Liver (tissue), 7 donors: ENCODE measurements at regions not wholly inside any gene's neighbourhood (a gene's known extent, or its start where the extent isn't known, plus 50 kb on each side); places are given as distances from the start of the nearest gene placed in this dataset.

ENCODE experiments used
- DNase-seq: peaks from one replicate; pipeline ENCODE4 v3.0.0-alpha.2; 2017; ENCODE audit warnings: low spot score
- H3K27ac ChIP-seq, 2 donors: one replicate each; pipeline ENCODE4 v1.7.0; 2013; ENCODE audit warnings: inconsistent platforms in 2 of 2, low read length in 2 of 2, control low read depth in 1 of 2, low read depth in 1 of 2, mild to moderate bottlenecking in 1 of 2
- H3K27me3 ChIP-seq, 4 donors: one replicate each; pipeline versions ENCODE4 v1.6.1 to v1.7.0; 2013; ENCODE audit warnings: low read length in 3 of 4, inconsistent platforms in 1 of 4, mild to moderate bottlenecking in 1 of 4, moderate library complexity in 1 of 4; ENCODE audit not compliant: control insufficient read depth in 4 of 4, insufficient read depth in 4 of 4
- H3K36me3 ChIP-seq, 4 donors: one replicate each; pipeline versions ENCODE4 v1.6.1 to v1.7.0; 2013; ENCODE audit warnings: low read length in 3 of 4, mild to moderate bottlenecking in 3 of 4, low read depth in 1 of 4, moderate library complexity in 1 of 4; ENCODE audit not compliant: control insufficient read depth in 4 of 4, insufficient read depth in 3 of 4
- H3K4me1 ChIP-seq, 4 donors: one replicate each; pipeline versions ENCODE4 v1.6.1 to v1.7.0; 2013; ENCODE audit warnings: low read length in 3 of 4, mild to moderate bottlenecking in 3 of 4, moderate library complexity in 1 of 4; ENCODE audit not compliant: control insufficient read depth in 4 of 4, insufficient read depth in 4 of 4
- H3K4me3 ChIP-seq, 3 donors: one replicate each; pipeline versions ENCODE4 v1.6.1 to v1.7.0; 2013; ENCODE audit warnings: low read length in 3 of 3, control low read depth in 1 of 3, low read depth in 1 of 3, mild to moderate bottlenecking in 1 of 3
- H3K9ac ChIP-seq, 2 donors: one replicate each; pipeline ENCODE4 v1.7.0; 2013; ENCODE audit warnings: low read length in 2 of 2, mild to moderate bottlenecking in 2 of 2, moderate library complexity in 2 of 2, control low read depth in 1 of 2, low read depth in 1 of 2
- H3K9me3 ChIP-seq, 4 donors: one replicate each; pipeline versions ENCODE4 v1.6.1 to v1.7.0; 2013; ENCODE audit warnings: low read length in 3 of 4; ENCODE audit not compliant: control insufficient read depth in 4 of 4
- EGR1 ChIP-seq, 2 donors: IDR thresholded peaks; 2 replicates each; pipeline ENCODE4 v1.6.1; 2016 to 2018; ENCODE audit warnings: antibody characterized with exemption in 2 of 2, low read depth in 2 of 2
- FOXA1 ChIP-seq: IDR thresholded peaks from 2 replicates; pipeline ENCODE4 v1.6.1; 2016; ENCODE audit warnings: antibody characterized with exemption
- FOXA2 ChIP-seq: IDR thresholded peaks from 2 replicates; pipeline ENCODE4 v1.6.1; 2016; ENCODE audit warnings: antibody characterized with exemption
- GABPA ChIP-seq, 2 donors: IDR thresholded peaks in 1 of 2; conservative IDR thresholded peaks in 1 of 2; 2 replicates each; pipeline ENCODE4 v1.6.1; 2016; ENCODE audit warnings: antibody characterized with exemption in 2 of 2, mild to moderate bottlenecking in 1 of 2, moderate library complexity in 1 of 2
- HNF4A ChIP-seq, 2 donors: conservative IDR thresholded peaks; 2 replicates each; pipeline ENCODE4 v1.6.1; 2016; ENCODE audit warnings: antibody characterized with exemption in 2 of 2, mild to moderate bottlenecking in 2 of 2
- HNF4G ChIP-seq: IDR thresholded peaks from 2 replicates; pipeline ENCODE4 v1.6.1; 2016; ENCODE audit warnings: antibody characterized with exemption
- NR2F2 ChIP-seq: IDR thresholded peaks from 2 replicates; pipeline ENCODE4 v1.6.1; 2016; ENCODE audit warnings: antibody characterized with exemption
- RXRA ChIP-seq, 2 donors: IDR thresholded peaks; 2 replicates each; pipeline ENCODE4 v1.6.1; 2017 to 2018; ENCODE audit warnings: antibody characterized with exemption in 2 of 2, mild to moderate bottlenecking in 1 of 2
- YY1 ChIP-seq: IDR thresholded peaks from 2 replicates; pipeline ENCODE4 v1.6.1; 2016; ENCODE audit warnings: antibody characterized with exemption, mild to moderate bottlenecking
- ZBTB33 ChIP-seq: IDR thresholded peaks from 2 replicates; pipeline ENCODE4 v1.6.1; 2016; ENCODE audit warnings: antibody characterized with exemption
- WGBS: extraction: QIAGEN DNeasy Blood & Tissue Kit; methylation state at CpG from one replicate; pipeline ENCODE4 v1.1.7; 2013; 5-methylcytosine and 5-hydroxymethylcytosine counted together
- TF ChIP-seq, protein P1 (sequence below): IDR thresholded peaks from 2 replicates; pipeline ENCODE4 v1.6.1; 2016; ENCODE audit warnings: antibody characterized with exemption
- TF ChIP-seq, protein P2 (sequence below): IDR thresholded peaks from 2 replicates; pipeline ENCODE4 v1.6.1; 2016; ENCODE audit warnings: antibody characterized with exemption, mild to moderate bottlenecking
- donor health status: healthy.
- donor health status: healthy.
- donor health status: healthy.
- donor health status: healthy.

DNA sequence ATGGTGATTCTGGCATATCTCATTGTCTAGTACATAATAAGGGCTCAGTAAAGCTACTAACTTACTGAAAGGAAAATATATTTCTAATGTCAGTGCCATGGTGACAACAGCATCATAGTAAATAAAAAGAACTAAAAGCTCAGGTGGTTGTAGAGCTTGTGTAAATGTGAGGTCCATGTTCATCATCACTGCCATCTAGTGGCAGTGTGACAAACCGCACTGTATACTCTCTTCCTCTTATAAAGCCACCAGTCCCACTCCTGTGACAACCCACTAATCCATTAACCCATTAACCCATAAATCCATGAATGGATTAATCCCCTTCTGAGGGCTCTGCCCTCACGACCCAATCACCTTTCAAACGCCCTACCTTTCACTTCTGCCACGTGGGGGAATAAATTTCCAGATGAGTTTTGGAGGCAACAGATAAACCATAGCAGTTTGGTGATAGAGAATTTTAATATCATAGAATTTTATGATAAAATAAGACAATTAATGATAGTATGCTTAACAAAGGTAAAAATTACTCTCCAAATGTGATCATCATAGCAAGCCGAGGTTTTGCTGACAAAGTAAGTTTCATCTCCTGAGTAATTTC, 160.4 kb upstream of the SGCG start (continued):
- no peak for TF ChIP-seq GABPA (IDR thresholded peaks at IDR 0.05 in 1 of 2, conservative IDR thresholded peaks at IDR 0.05 in 1 of 2)
- TF ChIP-seq NR2F2 = no peak

DNA sequence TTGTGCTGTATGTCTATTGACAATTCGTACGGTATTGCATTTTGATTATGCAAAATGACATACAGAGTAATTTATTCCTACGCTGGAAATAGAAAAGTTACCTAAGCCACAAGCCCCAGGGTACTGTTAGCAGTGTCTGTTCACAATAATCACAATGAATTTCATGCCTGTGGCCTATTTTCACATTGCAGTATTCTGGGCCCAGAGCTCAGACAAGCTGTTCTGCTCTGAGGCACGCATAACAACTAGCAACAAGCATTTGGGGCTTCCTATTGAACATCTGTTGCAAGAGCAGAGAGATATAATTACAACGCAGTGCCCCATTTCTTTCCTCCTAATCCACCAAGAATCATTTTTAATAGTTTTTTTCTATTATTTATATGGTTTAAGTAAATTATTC, 158.9 kb upstream of the SGCG start:
- 80% methylated on average over 5 of the region's 5 CpGs for WGBS
- no peaks in the 10 kb centered on the region for H3K4me1 ChIP-seq
- no peaks in the 10 kb centered on the region for H3K36me3 ChIP-seq
- H3K9me3 ChIP-seq = no peaks in the 10 kb centered on the region
- H3K9ac ChIP-seq = no peak overlapping the region
- no peaks in the 10 kb centered on the region for H3K27me3 ChIP-seq
- no peak for DNase-seq
- no peak overlapping the region for H3K27ac ChIP-seq
- TF ChIP-seq YY1 = no peak
- TF ChIP-seq ZBTB33 = no peak
- TF ChIP-seq NR2F2 = no peak
- TF ChIP-seq RXRA (IDR thresholded peaks at IDR 0.05) = no peak
- TF ChIP-seq, protein P1, sequence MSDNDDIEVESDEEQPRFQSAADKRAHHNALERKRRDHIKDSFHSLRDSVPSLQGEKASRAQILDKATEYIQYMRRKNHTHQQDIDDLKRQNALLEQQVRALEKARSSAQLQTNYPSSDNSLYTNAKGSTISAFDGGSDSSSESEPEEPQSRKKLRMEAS = no peak
- TF ChIP-seq HNF4A (conservative IDR thresholded peaks at IDR 0.05) = no peak
- no peak for TF ChIP-seq GABPA (IDR thresholded peaks at IDR 0.05 in 1 of 2, conservative IDR thresholded peaks at IDR 0.05 in 1 of 2)
- TF ChIP-seq EGR1 (IDR thresholded peaks at IDR 0.05; ENCODE audit: low read depth in 2 of 2) = no peak
- no peak overlapping the region for H3K4me3 ChIP-seq

DNA sequence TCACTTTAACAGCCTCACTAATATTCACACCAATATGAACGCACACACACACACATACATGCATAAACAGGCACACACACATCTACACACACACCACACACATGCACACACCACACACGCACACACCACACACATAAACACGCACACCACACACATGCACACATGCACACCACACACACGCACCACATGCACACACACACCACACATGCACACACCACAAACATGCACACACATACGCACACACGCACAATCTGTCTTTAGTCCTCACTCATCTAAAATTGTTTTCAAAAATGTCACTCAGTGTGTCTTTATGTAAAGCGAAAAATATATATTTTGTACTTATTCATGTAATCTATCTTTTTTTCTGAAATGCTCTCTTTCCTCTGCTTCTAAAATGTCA, 158.1 kb upstream of the SGCG start:
- H3K27me3 ChIP-seq = no peaks in the 10 kb centered on the region
- no peaks in the 10 kb centered on the region for H3K4me1 ChIP-seq
- no peak overlapping the region for H3K4me3 ChIP-seq
- no peaks in the 10 kb centered on the region for H3K36me3 ChIP-seq
- H3K27ac ChIP-seq = no peak overlapping the region
- TF ChIP-seq, protein P2, sequence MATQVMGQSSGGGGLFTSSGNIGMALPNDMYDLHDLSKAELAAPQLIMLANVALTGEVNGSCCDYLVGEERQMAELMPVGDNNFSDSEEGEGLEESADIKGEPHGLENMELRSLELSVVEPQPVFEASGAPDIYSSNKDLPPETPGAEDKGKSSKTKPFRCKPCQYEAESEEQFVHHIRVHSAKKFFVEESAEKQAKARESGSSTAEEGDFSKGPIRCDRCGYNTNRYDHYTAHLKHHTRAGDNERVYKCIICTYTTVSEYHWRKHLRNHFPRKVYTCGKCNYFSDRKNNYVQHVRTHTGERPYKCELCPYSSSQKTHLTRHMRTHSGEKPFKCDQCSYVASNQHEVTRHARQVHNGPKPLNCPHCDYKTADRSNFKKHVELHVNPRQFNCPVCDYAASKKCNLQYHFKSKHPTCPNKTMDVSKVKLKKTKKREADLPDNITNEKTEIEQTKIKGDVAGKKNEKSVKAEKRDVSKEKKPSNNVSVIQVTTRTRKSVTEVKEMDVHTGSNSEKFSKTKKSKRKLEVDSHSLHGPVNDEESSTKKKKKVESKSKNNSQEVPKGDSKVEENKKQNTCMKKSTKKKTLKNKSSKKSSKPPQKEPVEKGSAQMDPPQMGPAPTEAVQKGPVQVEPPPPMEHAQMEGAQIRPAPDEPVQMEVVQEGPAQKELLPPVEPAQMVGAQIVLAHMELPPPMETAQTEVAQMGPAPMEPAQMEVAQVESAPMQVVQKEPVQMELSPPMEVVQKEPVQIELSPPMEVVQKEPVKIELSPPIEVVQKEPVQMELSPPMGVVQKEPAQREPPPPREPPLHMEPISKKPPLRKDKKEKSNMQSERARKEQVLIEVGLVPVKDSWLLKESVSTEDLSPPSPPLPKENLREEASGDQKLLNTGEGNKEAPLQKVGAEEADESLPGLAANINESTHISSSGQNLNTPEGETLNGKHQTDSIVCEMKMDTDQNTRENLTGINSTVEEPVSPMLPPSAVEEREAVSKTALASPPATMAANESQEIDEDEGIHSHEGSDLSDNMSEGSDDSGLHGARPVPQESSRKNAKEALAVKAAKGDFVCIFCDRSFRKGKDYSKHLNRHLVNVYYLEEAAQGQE = no peak
- TF ChIP-seq FOXA2 = no peak
- no peak for TF ChIP-seq HNF4G
- no peak for TF ChIP-seq GABPA (IDR thresholded peaks at IDR 0.05 in 1 of 2, conservative IDR thresholded peaks at IDR 0.05 in 1 of 2)
- no peak for TF ChIP-seq FOXA1
- 77% methylated on average over 7 of the region's 7 CpGs for WGBS
- no peak overlapping the region for H3K9ac ChIP-seq
- no peaks in the 10 kb centered on the region for H3K9me3 ChIP-seq
- DNase-seq = no peak
